Endothelial cell of umbilical vein (primary cell): ENCODE measurements at regions not wholly inside any gene's neighbourhood (a gene's known extent, or its start where the extent isn't known, plus 50 kb on each side); places are given as distances from the start of the nearest gene placed in this dataset.

ENCODE experiments used
- BruUV-seq: library from RNA; stranded (reverse); fragments of 400-500 nt; replicated peaks from 2 replicates; lab custom pipeline; 2021; lab: Mats Ljungman, UMichigan
- CTCF ChIA-PET: fragments of 300-600, 350-600 bp; sonication (Branson Sonifier 250); formaldehyde crosslinking; loops from one replicate; lab custom pipeline; 2021; ENCODE audit warnings: antibody characterized with exemption, inconsistent platforms; lab: Charles Lee
- POLR2A ChIA-PET: fragments of 300-600, 350-600 bp; sonication (Branson Sonifier 250); formaldehyde crosslinking; loops from one replicate; lab custom pipeline; 2021; ENCODE audit warnings: antibody characterized with exemption, inconsistent platforms; lab: Charles Lee
- DNase-seq: peaks from one replicate; pipeline ENCODE4 v3.0.0-alpha.2; 2011; ENCODE audit warnings: low read depth, low spot score
- FAIRE-seq: peaks from 2 replicates; lab custom pipeline; 2011; peaks lifted over from hg19 to GRCh38; lab: Jason Lieb, UNC
- H2AFZ ChIP-seq: 2 replicates; pipeline ENCODE4 v1.6.0; 2012; ENCODE audit warnings: low read depth, low read length, control low read depth, inconsistent platforms
- H3K27ac ChIP-seq: 2 replicates; pipeline ENCODE4 v1.5.1; 2011; ENCODE audit warnings: low read depth, mild to moderate bottlenecking, control low read depth, low read length, moderate library complexity; ENCODE audit not compliant: insufficient read depth
- H3K27me3 ChIP-seq, 2 experiments: 2 replicates each; pipeline versions ENCODE4 v1.6.0 to v1.6.1; 2011; ENCODE audit warnings: low read length in 2 of 2, mixed read lengths in 1 of 2; ENCODE audit not compliant: control insufficient read depth in 2 of 2, insufficient read depth in 2 of 2
- H3K36me3 ChIP-seq, 2 experiments: 2 replicates in 1 of 2; 3 replicates in 1 of 2; pipeline ENCODE4 v1.5.1; 2011; ENCODE audit warnings: low read length in 2 of 2, mild to moderate bottlenecking in 1 of 2, moderate library complexity in 1 of 2; ENCODE audit not compliant: control insufficient read depth in 2 of 2, insufficient read depth in 2 of 2; ENCODE audit errors: extremely low read depth in 1 of 2
- H3K4me1 ChIP-seq: 3 replicates; pipeline ENCODE4 v1.5.1; 2011; ENCODE audit warnings: mild to moderate bottlenecking, low read length; ENCODE audit not compliant: control insufficient read depth, insufficient read depth; ENCODE audit errors: extremely low read depth
- H3K4me2 ChIP-seq: 2 replicates; pipeline ENCODE4 v1.6.1; 2011; ENCODE audit warnings: low read length, control low read depth, mixed read lengths; ENCODE audit not compliant: insufficient read depth
- H3K4me3 ChIP-seq, 3 experiments: fragments of 200-600 bp in 1 of 3; sonication (generic), shearing (Covaris generic) in 1 of 3; replicated peaks in 1 of 3; 2 replicates each; pipeline ENCODE4 v1.5.1; 2011 to 2016; ENCODE audit warnings: control low read depth in 3 of 3, low read length in 3 of 3, mild to moderate bottlenecking in 2 of 3, inconsistent platforms in 1 of 3, low read depth in 1 of 3, moderate library complexity in 1 of 3; ENCODE audit not compliant: insufficient read depth in 1 of 3
- H3K79me2 ChIP-seq: 2 replicates; pipeline ENCODE4 v1.6.0; 2012; ENCODE audit warnings: low read length, inconsistent platforms; ENCODE audit not compliant: control insufficient read depth, insufficient read depth
- H3K9ac ChIP-seq: replicated peaks from 2 replicates; pipeline ENCODE3; 2011; ENCODE audit warnings: low read length, control low read depth; ENCODE audit not compliant: insufficient read depth; ENCODE audit errors: extremely low read depth
- H3K9me1 ChIP-seq: replicated peaks from 3 replicates; pipeline ENCODE4 v1.6.0; 2011; ENCODE audit warnings: mild to moderate bottlenecking, low read length; ENCODE audit not compliant: control insufficient read depth, insufficient read depth; ENCODE audit errors: extremely low read depth
- H3K9me3 ChIP-seq: replicated peaks from 2 replicates; pipeline ENCODE4 v1.5.1; 2012; ENCODE audit warnings: low read length, inconsistent platforms; ENCODE audit not compliant: control insufficient read depth, insufficient read depth
- H4K20me1 ChIP-seq: replicated peaks from 2 replicates; pipeline ENCODE3; 2011; ENCODE audit warnings: mild to moderate bottlenecking, low read length; ENCODE audit not compliant: control insufficient read depth, insufficient read depth; ENCODE audit errors: extremely low read depth
- CTCF ChIP-seq, 2 donors: IDR thresholded peaks; 1 replicate in 1 of 2; 2 replicates in 1 of 2; pipeline ENCODE4 v1.5.1; 2011; ENCODE audit warnings: low read length in 2 of 2, mild to moderate bottlenecking in 2 of 2, moderate library complexity in 2 of 2, control low read depth in 1 of 2, inconsistent platforms in 1 of 2, low read depth in 1 of 2; ENCODE audit not compliant: insufficient read depth in 1 of 2; ENCODE audit errors: extremely low read depth in 1 of 2
- EZH2 ChIP-seq: IDR thresholded peaks from 2 replicates; pipeline ENCODE4 v1.6.1; 2012; ENCODE audit warnings: borderline replicate concordance, low read depth, mild to moderate bottlenecking, moderate library complexity, low read length, inconsistent platforms; ENCODE audit not compliant: severe bottlenecking
- GATA2 ChIP-seq: IDR thresholded peaks from 2 replicates; pipeline ENCODE4 v1.7.0; 2011; ENCODE audit warnings: low read depth, mild to moderate bottlenecking, moderate library complexity, mixed read lengths, low read length; ENCODE audit not compliant: insufficient read length, insufficient read depth
- JUN ChIP-seq: IDR thresholded peaks from 2 replicates; pipeline ENCODE4 v1.6.1; 2011; ENCODE audit warnings: borderline replicate concordance, low read depth; ENCODE audit not compliant: insufficient read length, insufficient read depth
- MYC ChIP-seq: IDR thresholded peaks from one replicate; pipeline ENCODE4 v1.6.1; 2011; ENCODE audit warnings: mild to moderate bottlenecking, low read depth, low read length
- POLR2A ChIP-seq: IDR thresholded peaks from 2 replicates; pipeline ENCODE4 v1.6.1; 2012; ENCODE audit warnings: low read depth, mild to moderate bottlenecking, control low read depth, low read length
- POLR2AphosphoS5 ChIP-seq: IDR thresholded peaks from 2 replicates; pipeline ENCODE4 v1.6.1; 2012; ENCODE audit warnings: low read depth, mild to moderate bottlenecking, control low read depth, low read length, moderate library complexity; ENCODE audit not compliant: insufficient read depth
- dilution Hi-C: fragments of 300-500 bp; cut with MboI; formaldehyde crosslinking; loops from one replicate; pipeline ENCODE4 v1.15.0; 2019; ENCODE audit warnings: low sequenced_read_pairs; ENCODE audit not compliant: extremely low pct_ligation_motif_present
- intact Hi-C: fragments of 100-400 bp; cut with micrococcal nuclease; formaldehyde crosslinking; loops from one replicate; pipeline ENCODE4 v1.10.0; 2022

- intact Hi-C loops (no loop called here), dilution Hi-C loops (no loop called here)
- DNase-seq (no peak), FAIRE-seq (no peak)
- Histone ChIP-seq H3K79me2 (no peaks in the 10 kb centered on the region), H3K4me3 (no peak overlapping the region), H3K27me3 (no peaks in the 10 kb centered on the region), H4K20me1 (no peaks in the 10 kb centered on the region), H3K4me1 (no peaks in the 10 kb centered on the region), H3K27ac (no peak overlapping the region), H3K9me3 (peaks cover 2% of the 10 kb centered on the region), H3K36me3 (no peaks in the 10 kb centered on the region), H3K9me1 (no peaks in the 10 kb centered on the region), H2AFZ (no peak overlapping the region), H3K9ac (no peak overlapping the region), H3K4me2 (no peak overlapping the region)
- POLR2A ChIA-PET, result no interaction called here
- CTCF ChIA-PET, result no interaction called here
- no TSS peak for BruUV-seq
- TF ChIP-seq JUN (no peak), CTCF (IDR thresholded peaks at IDR 0.05; ENCODE audit: extremely low read depth in 1 of 2, insufficient read depth in 1 of 2, low read depth in 1 of 2, low read length in 2 of 2) (no peak), POLR2A (no peak), GATA2 (no peak), POLR2AphosphoS5 (no peak), EZH2 (no peak), MYC (no peak)
Observed at GRCh38 chr2:84175340-84175739, 283.7 kb downstream of the SUCLG1 start.

GRCh38 chr2:84173041-84173440 is 286.0 kb downstream of the SUCLG1 start:
- CTCF ChIA-PET, result no interaction called here
- no peak overlapping the region for H3K4me3 ChIP-seq
- H3K4me2 ChIP-seq, result no peak overlapping the region
- intact Hi-C loops (no loop called here), dilution Hi-C loops (no loop called here)
- no peak overlapping the region for H2AFZ ChIP-seq
- no peak overlapping the region for H3K27ac ChIP-seq
- POLR2A ChIA-PET, result no interaction called here
- BruUV-seq, result no TSS peak
- no peaks in the 10 kb centered on the region for H3K9me1 ChIP-seq
- DNase-seq (no peak), FAIRE-seq (no peak)
- no peaks in the 10 kb centered on the region for H4K20me1 ChIP-seq
- no peaks in the 10 kb centered on the region for H3K36me3 ChIP-seq
- no peaks in the 10 kb centered on the region for H3K27me3 ChIP-seq
- no peaks in the 10 kb centered on the region for H3K79me2 ChIP-seq
- no peaks in the 10 kb centered on the region for H3K4me1 ChIP-seq
- H3K9ac ChIP-seq, result no peak overlapping the region
- no peaks in the 10 kb centered on the region for H3K9me3 ChIP-seq
- no peak for TF ChIP-seq GATA2
